ENCODE measurements at regions not wholly inside any gene's neighbourhood (a gene's known extent, or its start where the extent isn't known, plus 50 kb on each side); places are given as distances from the start of the nearest gene placed in this dataset.
"Not testable (repeated sequence)": the region's sequence is repeated elsewhere in the genome, so short reads cannot be mapped to it uniquely, and the experiment has no call there.

DNA sequence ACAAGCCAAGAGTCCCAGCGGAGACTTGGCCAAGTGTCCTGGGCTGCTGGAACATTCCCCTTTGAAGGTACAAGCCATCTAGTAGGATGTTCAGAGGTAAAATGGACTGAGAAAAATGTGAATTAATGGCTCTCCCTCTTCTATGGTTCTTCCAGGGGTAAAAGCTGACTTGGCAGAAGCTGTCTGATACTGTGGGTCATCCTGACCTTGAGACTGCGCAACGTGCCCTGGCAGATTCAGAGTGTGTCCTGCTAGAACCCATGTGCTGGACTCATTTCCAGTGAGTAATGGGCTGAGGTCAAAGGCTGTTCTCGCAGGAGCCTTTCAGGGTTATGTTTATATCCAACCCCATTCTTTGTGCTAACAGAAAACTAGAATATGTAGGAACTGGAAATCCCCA is 423.0 kb upstream of the CD180 start:
- no peak for FAIRE-seq

DNA sequence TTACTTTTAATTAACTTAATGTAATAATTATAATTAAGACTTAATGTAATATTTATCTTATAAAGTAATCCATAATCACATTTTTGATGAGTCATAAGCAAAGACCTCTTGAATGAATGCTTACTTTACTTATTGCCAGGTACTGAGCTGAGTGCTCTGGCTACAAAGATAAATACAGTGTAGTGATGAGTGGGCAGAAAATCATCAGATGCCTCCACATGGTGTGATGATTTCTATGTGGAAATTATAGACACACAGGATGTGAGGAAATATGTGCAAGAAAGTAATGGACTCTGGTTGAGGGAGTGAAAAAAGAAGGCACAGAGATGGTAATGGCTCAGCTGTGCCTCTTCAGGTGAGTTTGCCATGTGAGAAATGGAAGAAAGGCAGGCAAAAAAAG is 422.6 kb upstream of the CD180 start:
- no peak for FAIRE-seq

DNA sequence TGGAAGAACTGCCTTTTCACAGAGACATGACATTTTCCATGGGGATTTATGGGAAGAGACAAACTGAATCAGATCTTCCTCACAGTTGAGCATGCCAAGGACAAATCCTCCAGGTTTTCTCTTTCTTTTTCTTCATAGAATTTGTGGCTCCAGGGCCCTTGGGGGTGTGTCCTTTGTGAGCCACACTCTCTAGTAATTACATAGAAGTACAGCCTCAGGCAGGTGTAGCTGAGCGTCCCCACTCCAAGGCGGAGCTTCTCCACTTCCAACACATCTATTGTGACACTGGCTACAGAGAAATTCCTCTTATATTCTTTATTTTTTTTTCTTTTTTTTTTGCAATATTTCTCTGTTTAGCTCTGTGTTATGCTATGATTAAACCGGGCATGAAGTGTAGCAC is 420.5 kb upstream of the CD180 start:
- no peak for FAIRE-seq

DNA sequence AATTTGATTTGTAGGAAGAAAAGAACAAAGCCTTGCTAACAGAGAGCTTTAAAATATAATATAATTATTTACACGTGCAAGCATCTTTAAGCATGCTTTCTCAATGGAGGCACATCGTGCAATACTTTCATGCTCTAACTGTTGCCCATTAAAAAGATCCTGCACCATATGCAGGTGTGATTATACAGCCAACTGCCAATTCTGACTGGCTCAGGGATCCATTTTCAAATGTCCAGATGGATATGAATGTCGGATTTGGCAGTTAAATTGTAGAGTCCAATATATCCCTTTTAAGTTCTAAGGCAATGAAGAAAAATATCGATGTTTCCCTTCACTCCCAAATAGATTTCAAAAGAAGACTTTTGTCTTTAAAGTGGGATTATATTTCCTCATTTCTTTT is 416.4 kb upstream of the CD180 start:
- FAIRE-seq: no peak

DNA sequence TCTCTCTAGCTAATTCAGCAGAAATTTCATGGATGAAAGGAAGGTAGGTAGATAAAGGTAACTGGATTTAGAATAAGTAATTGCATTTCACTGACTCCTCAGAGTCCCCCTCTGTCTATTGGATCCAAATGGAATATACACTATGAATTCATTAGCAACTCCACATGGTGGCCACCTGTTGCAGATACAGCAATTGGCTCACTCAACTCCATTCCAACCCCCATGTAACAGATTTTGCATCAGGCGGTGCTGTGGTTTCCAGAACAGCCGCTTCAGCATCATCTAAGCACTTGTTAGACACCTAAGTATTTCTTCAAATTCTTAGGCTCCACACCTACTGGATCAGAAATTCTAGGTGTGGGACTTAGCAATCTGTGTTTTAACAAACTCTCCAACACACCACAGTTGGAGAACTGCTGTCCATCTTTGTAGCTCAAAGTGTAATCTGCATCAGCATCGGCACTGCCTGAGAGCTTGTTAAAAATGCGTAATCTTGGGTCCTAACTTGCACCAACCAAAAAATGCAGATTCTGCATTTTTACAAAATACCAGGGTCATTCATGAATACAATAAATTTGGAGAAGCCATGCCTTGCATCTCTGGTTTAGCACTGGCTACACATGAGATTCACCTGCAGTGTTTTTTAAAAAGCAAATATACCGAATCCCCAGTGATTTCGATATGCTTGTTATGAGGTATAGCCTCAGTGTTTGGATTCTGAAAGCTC is 413.8 kb upstream of the CD180 start:
- no peak for FAIRE-seq

DNA sequence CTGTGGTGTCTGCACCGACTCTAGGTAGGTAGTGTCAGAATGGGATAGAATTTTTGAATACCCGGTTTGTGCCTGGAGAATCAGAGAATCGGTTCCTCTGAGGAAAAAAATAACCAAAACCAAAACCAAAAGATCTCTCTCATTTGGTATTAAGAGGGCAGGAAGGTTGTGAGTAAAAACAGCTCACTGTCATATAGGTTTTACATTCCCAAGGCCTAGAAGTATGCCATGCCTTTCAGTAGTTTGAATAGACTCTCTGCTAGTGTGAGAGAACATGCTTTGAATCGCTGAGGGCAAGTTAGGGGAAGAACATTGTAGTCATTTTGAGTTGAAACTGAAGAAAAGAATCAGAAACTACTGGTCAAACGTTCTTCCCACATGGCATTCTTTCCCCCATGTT is 411.4 kb upstream of the CD180 start:
- FAIRE-seq: no peak

DNA sequence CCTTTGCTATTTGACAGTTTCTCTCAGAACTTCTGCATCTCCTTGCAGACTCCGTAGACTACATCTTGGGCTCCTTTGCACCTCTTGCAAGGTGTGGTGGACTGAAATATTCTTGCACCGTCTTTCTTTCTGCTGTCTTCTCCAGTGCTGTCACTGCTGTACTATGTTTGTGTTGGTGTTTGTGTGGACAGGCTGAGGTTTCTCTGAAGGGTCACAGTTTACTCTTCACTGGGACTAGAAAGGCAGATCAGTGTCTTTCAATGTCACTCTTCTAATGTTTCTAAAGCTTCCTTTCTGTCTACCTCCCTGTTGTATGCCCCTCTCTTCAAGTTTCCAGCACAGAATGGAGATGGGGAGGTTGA is 410.0 kb upstream of the CD180 start:
- no peak for FAIRE-seq

DNA sequence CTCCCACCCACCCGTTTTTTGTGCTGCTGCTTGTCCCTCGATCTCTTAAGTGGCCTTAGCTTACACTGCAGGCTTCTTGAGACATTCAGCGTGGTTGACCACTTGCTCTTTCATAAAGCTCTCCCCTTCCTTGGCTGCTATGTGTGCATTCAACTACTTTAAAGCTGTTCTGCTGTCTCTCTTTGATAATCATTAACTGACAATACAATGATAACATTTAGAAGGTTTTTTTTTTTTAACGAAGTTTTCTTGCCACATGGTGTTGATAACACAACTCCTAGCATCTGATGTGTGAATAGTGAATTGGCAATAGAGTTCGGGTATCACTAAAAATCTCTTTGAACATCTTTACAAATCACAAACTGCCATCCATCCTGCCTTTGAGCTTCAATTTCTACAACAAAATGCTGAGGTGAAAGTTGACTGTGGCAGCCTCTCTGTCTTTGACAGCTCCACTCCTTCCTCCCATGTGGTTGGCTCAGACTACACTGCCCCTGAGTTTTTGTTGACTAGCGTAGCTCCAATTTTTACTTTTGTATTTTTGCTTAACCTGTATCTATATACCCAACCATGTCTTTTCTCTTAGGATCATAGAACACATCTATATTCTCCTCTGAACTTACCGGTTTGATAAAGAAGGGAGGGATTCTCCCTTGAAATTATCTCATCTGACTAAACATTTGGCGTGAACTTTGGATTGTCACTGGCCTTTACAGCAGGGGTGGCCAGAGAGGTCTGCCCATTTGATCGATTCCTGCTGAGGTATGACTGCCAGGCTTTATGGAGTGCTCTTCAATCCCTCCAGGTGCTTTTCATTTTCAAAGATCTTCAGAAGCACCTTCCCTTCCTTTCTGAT is 409.4 kb upstream of the CD180 start:
- FAIRE-seq: no peak

DNA sequence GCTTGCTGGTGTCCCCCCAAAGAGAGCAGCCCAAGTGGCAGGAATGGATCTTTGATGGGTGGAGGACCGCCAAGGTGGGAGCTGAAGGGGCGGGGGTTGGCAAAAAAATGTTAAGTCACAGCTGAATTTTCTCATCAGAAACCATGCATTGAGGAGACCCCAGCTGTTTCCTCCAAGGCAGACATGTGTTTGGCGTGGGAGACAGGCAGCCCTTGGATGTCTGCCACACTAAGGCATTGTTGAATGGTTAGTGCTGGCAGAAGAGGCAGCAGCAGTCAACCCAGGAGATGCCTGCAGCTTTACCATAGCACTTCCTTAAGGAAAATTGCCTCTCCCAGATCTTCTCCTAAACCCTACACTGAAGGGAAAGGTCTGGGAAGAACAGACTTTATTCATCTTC is 394.9 kb upstream of the CD180 start:
- FAIRE-seq: no peak

DNA sequence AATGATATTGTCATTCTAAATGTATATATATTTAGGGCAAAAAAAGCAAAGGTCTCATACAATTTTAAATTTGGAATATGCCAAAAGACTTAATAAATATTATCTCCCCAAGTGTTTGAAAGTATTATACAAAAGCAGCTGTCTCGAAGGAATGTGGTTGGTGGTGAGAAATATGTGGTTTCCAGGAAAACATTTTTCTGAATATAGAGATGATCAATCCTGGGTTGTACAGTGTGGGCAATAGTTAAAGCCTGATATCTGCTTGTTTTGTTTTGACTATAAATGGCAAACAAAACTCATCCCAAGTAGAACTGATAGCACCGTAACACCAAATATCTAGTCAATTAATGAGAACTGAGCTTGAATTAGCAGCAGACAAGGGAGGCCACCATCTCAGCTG is 391.8 kb upstream of the CD180 start:
- no peak for FAIRE-seq

DNA sequence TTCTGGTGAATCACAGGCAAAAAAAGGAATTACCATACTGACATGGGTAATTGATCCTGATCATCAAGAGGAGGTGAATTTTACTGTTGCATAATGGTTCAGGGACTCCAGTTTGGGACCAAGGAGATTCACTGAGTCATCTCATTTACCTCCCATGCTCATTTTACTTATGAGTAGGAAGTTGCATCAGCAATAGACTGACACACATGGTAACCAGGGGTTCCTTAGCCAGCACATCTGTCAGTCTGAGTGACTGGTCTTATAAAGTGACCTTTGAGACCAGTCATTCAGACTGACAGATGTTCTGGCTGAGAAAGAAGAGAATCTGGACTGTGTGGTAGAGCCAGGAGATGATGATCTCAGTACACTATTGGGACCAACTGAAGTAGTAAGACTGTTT is 384.6 kb upstream of the CD180 start:
- FAIRE-seq: no peak

DNA sequence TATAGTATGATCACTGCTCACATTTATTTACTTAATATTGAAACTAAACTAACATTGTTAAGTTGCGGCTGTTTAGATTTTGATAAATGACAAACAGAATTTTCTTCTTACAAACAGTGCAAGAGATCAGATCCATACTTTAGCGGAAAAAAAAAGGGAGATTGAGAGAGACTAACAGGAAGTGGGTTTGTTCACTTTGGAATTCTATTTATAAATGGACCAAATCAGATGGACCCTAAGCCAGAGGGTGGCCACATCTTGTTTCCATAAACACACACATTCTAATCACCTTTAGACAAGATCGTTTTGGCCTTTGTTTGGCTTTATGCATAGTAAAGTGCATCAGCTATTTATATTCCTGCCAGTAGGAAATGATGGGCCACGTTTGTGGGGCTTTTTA is 381.4 kb upstream of the CD180 start:
- no peak for FAIRE-seq

DNA sequence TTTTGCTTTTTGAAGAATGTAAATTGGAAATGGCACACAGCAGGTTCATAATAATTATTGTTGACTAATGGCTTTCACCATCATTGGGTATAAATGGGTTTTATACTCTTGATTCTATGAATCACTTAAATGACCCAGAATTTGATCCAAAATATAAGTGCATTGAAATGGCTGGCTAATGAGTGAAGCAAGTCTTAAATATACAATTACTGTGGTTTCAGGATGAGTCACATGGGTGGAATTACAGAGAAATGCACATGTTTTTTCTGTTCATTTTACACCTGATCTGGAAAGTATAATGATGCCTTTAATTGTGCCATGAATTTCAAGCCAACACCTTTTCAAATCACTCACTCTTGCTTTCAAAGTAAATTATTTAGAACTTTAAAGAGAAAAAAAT is 380.8 kb upstream of the CD180 start:
- FAIRE-seq: no peak

DNA sequence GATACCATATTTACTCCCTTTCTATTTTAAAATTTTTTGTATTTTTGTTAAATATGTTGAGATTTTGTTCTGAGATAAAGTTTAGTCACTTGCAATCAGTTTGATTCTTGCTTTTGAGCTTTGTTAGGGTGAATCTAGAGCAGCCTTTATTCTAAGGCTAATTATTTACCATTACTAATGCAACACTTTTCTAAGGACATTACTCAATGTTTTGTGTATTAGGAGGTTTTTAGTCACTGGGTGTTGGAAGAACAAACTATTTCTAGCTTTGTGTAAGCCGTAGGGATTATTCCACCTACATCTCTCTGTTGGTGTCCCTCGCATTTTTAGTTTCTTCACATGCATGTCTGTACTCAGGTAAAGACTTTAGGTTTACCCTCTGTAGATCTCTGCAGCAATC is 379.5 kb upstream of the CD180 start:
- no peak for FAIRE-seq

DNA sequence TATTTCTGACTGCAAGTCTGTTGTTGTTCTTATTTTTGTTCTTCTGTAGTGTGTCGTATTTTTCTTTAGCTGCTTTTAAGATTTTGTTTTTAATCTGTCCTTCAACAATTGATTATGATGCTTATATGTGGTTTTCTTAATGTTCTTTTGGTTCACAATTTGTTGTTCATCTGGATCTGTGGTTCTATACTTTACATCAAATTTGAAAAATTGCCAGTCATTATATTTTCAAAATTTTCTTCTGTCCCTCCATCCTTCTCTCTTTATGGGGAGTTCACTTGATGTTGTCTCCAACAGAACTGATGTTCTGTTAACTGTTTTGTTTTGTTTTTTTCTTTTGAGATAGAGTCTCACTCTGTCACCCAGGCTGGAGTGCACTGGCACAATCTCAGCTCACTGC is 378.5 kb upstream of the CD180 start:
- FAIRE-seq: no peak

DNA sequence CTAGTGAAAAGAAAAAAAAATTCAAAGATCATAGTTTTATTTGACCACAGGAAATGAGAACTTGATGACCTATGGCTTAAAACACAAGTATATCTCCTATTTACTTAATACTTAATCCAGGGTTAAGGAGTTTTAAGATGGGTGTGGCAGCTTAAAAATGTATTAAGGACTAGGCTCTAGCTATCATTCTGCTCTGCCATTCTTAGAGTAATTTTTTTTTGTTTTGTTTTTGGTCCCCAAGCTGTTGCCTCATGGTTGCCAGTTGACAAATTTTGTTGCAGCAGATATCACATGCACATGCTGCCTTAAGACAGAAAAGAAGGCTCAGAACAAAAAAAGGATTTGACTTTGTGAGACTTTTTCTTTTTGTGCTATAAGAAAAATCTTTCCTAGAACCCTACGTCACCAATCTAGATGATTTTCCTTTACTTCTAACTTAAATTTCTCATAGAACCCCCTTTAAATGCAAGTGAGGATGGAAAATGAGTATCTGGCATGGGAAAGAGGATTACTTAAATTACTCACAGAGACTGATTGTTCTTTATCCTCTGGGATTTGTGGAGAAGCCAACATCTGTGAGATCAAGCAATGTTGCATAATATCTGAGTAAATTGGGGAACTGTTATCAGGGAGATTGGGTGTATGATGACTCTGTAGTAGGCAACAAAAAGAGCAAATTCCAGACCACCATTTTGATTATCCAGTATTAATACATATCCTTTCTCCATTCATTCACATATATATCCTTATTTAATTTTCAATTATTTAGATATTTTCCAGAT is 364.7 kb upstream of the CD180 start:
- no peak for FAIRE-seq

DNA sequence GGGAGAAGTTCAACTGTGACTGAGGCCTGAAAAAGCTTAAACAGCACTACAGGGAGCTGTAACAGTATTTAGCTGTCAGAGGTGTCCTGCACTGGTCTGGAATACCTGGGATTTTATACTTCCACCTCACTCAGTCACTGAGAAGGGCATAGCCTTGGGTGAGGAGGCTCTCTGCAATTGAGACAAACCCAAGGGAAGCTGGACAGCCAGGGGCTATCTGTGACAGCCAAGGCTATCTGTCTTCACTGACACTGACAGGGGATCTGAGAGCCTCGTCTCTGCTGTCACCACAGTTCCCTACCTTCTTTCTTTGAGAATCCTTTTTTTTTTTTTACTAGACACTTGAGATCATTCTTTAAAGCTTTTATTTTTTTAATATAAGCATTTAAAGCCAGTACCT is 356.2 kb upstream of the CD180 start:
- no peak for FAIRE-seq

DNA sequence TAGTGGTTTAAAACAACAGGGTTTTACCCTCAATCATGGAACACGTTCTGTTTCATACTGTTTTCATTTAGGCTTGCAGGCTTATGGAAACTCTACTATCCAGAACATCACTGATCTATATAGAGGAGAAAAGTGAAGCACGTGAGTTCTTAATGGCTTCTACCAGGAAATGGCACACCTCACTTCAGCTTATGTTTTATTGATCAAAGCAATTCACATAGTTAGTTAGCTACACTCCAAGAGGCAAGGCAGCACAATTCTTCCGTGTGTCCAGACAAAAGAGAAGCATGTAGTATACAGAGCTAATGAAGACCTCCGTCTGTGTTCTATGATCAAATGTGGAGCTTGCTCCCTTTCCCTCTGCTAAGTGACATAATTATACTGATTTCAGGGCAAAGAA is 353.3 kb upstream of the CD180 start:
- FAIRE-seq: no peak

DNA sequence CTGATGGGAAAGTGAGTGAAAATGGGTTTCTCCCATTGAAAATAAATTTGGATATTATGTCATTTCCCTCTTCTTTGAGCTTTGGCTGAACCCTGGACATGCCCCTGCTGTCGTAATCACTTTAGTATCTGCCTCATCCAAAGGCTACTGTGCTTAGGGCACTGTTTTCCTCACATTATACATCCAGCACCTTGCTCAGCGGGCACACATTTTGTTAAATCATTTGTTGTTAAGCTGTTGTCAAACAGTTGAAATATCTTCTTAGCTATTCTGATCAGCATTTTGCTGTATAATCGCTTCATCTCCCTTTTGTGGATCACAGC is 352.7 kb upstream of the CD180 start:
- FAIRE-seq: no peak

DNA sequence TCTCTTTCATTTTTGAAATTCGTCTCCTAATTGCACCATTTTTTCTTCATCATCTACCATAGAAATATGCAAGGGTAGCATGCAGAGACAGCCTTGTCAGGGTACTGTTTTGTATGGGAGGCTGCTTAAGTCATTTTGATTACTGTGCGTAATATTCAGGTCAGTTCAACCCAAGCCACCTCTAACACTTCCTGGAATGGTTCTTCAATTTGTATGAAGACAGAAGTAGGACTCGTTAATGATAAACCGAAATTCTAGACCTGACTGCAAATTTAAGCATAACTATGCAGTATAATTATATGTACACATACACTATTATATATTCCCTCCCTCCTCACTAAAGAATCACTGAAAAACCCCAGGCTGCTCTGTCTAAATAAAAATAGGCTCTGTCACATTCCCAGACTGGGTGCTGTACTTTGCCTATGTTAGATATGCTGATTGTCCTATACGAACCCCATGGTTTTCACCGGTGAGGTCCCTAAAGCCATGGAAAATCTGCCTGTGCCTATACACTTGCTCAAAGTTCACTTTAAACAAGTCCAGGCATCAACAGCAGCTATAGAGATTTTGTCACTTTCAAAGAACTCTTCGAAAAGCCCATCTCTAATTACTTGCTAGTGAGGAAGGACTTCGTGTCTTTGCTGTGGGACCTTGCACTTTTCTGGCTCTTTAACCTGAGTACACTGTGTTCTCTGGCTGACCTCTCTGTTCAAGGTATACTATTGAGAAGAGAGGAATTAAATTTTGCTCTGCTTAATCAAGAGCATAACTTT is 352.1 kb upstream of the CD180 start:
- no peak for FAIRE-seq

DNA sequence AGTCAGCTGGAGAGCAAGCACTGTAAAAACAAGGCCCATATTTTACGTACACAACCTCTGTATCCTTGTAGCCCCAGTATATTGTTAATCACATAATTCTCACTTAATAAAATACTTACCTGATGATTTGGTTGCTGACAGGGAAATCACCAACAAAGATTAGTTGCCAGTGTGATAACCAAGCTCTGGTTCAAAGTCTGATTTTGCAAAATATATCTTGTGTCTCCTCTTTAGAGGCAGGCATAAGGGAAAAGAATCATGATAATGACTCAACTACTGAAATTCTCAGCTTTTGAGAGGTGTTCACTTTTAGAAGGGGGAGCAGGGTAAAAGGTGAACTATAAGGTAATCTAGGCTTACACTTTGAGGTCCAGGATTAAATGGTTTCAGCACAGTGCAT is 351.1 kb upstream of the CD180 start:
- no peak for FAIRE-seq

DNA sequence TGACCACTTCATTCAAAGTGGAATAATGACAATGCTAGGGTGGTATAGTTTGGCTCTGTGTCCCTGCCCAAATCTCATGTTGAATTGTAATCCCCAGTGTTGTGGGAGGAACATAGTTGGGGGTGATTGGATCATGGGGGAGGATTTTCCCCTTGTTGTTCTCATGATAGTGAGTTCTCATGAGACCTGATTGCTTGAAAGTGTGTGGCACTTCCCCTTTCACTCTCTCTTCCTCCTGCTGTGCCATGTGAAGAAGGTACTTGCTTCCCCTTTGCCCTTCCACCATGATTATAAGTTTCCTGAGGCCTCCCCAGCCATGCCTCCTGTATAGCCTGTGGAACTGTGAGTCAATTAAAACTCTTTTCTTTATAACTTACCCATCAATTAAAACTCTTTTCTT is 348.3 kb upstream of the CD180 start:
- not testable (repeated sequence) for FAIRE-seq

DNA sequence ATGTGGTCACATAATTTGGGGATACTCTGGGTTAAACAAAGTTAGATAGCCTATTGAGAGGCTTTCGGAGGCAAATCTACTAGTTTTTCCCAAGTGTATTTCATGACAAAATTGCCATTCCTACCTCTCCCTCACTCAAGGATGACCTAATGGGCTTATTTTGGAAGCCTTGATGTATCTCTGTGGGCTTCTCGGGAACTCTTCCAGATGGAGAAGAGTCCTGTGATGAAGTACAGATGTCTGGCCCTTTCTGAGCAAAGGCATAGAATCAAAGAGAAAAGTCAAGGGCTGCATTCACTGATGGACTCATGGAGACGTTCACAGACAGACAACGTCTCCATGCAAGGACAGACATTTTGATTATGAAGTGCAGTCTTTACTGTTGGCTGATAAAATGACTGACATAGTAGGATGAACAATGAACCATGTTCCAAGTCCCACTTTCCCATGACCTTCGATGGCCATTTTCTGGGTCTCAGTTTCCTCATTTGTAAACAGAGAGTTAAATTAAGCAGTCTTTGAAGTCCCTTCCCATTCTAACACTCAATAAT is 347.2 kb upstream of the CD180 start:
- no peak for FAIRE-seq

Measured in colon (tissue), 2 donors.